NCI-H2107 (cell line): ENCODE measurements at regions not wholly inside any gene's neighbourhood (a gene's known extent, or its start where the extent isn't known, plus 50 kb on each side); places are given as distances from the start of the nearest gene placed in this dataset.

Experiments
- DNase-seq: peaks from one replicate; lab custom pipeline; 2025; lab: John Stamatoyannopoulos, UW

GRCh38 chr2:81213598-81213997 lies 909.0 kb upstream of the LRRTM1 start:
- DNase-seq = no peak

GRCh38 chr2:81206216-81206615 lies 901.7 kb upstream of the LRRTM1 start:
- DNase-seq = no peak

- DNase-seq = no peak
Observed at GRCh38 chr2:81196933-81197628, 892.5 kb upstream of the LRRTM1 start.

- no peak for DNase-seq
Observed at GRCh38 chr2:81196383-81196851, 891.9 kb upstream of the LRRTM1 start.

GRCh38 chr2:81195774-81196382 lies 891.3 kb upstream of the LRRTM1 start:
- DNase-seq = no peak

GRCh38 chr2:81195017-81195773 lies 890.6 kb upstream of the LRRTM1 start:
- DNase-seq = no peak

- no peak for DNase-seq
Observed at GRCh38 chr2:81194581-81194980, 890.0 kb upstream of the LRRTM1 start.

GRCh38 chr2:81194176-81194575 lies 889.6 kb upstream of the LRRTM1 start:
- DNase-seq = no peak

GRCh38 chr2:81181845-81182244 lies 877.3 kb upstream of the LRRTM1 start:
- no peak for DNase-seq

GRCh38 chr2:81171447-81171846 lies 866.9 kb upstream of the LRRTM1 start:
- no peak for DNase-seq

GRCh38 chr2:81163583-81163982 lies 859.0 kb upstream of the LRRTM1 start:
- DNase-seq = no peak

GRCh38 chr2:81158505-81158904 lies 854.0 kb upstream of the LRRTM1 start:
- no peak for DNase-seq

- DNase-seq = no peak
Observed at GRCh38 chr2:81148323-81148722, 843.8 kb upstream of the LRRTM1 start.

GRCh38 chr2:81136296-81136695 lies 831.7 kb upstream of the LRRTM1 start:
- no peak for DNase-seq

- no peak for DNase-seq
Observed at GRCh38 chr2:81097361-81097760, 792.8 kb upstream of the LRRTM1 start.

- DNase-seq = no peak
Observed at GRCh38 chr2:81093031-81093430, 788.5 kb upstream of the LRRTM1 start.

- DNase-seq = no peak
Observed at GRCh38 chr2:81087646-81088045, 783.1 kb upstream of the LRRTM1 start.

- no peak for DNase-seq
Observed at GRCh38 chr2:81084101-81084500, 779.5 kb upstream of the LRRTM1 start.

- no peak for DNase-seq
Observed at GRCh38 chr2:81078631-81079030, 774.1 kb upstream of the LRRTM1 start.

GRCh38 chr2:81078102-81078501 lies 773.5 kb upstream of the LRRTM1 start:
- DNase-seq = no peak

GRCh38 chr2:81077396-81077795 lies 772.8 kb upstream of the LRRTM1 start:
- no peak for DNase-seq

- no peak for DNase-seq
Observed at GRCh38 chr2:81073412-81073811, 768.9 kb upstream of the LRRTM1 start.

GRCh38 chr2:81068144-81068543 lies 763.6 kb upstream of the LRRTM1 start:
- DNase-seq = no peak
